Retina (tissue), 1 donor: ENCODE measurements at regions not wholly inside any gene's neighbourhood (a gene's known extent, or its start where the extent isn't known, plus 50 kb on each side); places are given as distances from the start of the nearest gene placed in this dataset.
"Not testable (repeated sequence)": the region's sequence is repeated elsewhere in the genome, so short reads cannot be mapped to it uniquely, and the experiment has no call there.

Experiments used
- DNase-seq: peaks from one replicate; pipeline ENCODE4 v3.0.0-alpha.2; 2016

- no peak for DNase-seq
These were observed 1658.2 kb upstream of the PIK3C3 start for GRCh38 chr18:40296717-40297413.

GRCh38 chr18:40292985-40293710 lies 1661.9 kb upstream of the PIK3C3 start:
- DNase-seq = no peak

GRCh38 chr18:40283560-40283959 lies 1671.5 kb upstream of the PIK3C3 start:
- DNase-seq = no peak

- DNase-seq = not testable (repeated sequence)
These were observed 1673.7 kb upstream of the PIK3C3 start for GRCh38 chr18:40281356-40281755.

- no peak for DNase-seq
These were observed 1680.3 kb upstream of the PIK3C3 start for GRCh38 chr18:40274618-40275196.

- DNase-seq = no peak
These were observed 1682.3 kb upstream of the PIK3C3 start for GRCh38 chr18:40272630-40273231.

- no peak for DNase-seq
These were observed 1695.8 kb upstream of the PIK3C3 start for GRCh38 chr18:40259115-40259835.

GRCh38 chr18:40258311-40258710 lies 1696.7 kb upstream of the PIK3C3 start:
- no peak for DNase-seq

GRCh38 chr18:40250236-40250635 lies 1704.8 kb upstream of the PIK3C3 start:
- no peak for DNase-seq

GRCh38 chr18:40249390-40250080 lies 1705.5 kb upstream of the PIK3C3 start:
- DNase-seq = no peak

GRCh38 chr18:40245612-40246011 lies 1709.4 kb upstream of the PIK3C3 start:
- not testable (repeated sequence) for DNase-seq

GRCh38 chr18:40243607-40244006 lies 1711.4 kb upstream of the PIK3C3 start:
- DNase-seq = no peak

GRCh38 chr18:40235836-40236235 lies 1719.2 kb upstream of the PIK3C3 start:
- DNase-seq = no peak

- no peak for DNase-seq
These were observed 1719.7 kb upstream of the PIK3C3 start for GRCh38 chr18:40235323-40235722.

- DNase-seq = no peak
These were observed 1721.0 kb upstream of the PIK3C3 start for GRCh38 chr18:40233931-40234616.

GRCh38 chr18:40222776-40223175 lies 1732.3 kb upstream of the PIK3C3 start:
- no peak for DNase-seq

- no peak for DNase-seq
These were observed 1738.2 kb upstream of the PIK3C3 start for GRCh38 chr18:40216856-40217255.

GRCh38 chr18:40215979-40216378 lies 1739.1 kb upstream of the PIK3C3 start:
- DNase-seq = no peak

- no peak for DNase-seq
These were observed 1744.3 kb upstream of the PIK3C3 start for GRCh38 chr18:40210696-40211095.

- DNase-seq = no peak
These were observed 1746.1 kb upstream of the PIK3C3 start for GRCh38 chr18:40208958-40209357.

- no peak for DNase-seq
These were observed 1757.3 kb upstream of the PIK3C3 start for GRCh38 chr18:40197711-40198110.

GRCh38 chr18:40186677-40187076 lies 1768.4 kb upstream of the PIK3C3 start:
- DNase-seq = no peak
